ENCODE measurements at regions not wholly inside any gene's neighbourhood (a gene's known extent, or its start where the extent isn't known, plus 50 kb on each side); places are given as distances from the start of the nearest gene placed in this dataset.
"Not testable (repeated sequence)": the region's sequence is repeated elsewhere in the genome, so short reads cannot be mapped to it uniquely, and the experiment has no call there.

DNA sequence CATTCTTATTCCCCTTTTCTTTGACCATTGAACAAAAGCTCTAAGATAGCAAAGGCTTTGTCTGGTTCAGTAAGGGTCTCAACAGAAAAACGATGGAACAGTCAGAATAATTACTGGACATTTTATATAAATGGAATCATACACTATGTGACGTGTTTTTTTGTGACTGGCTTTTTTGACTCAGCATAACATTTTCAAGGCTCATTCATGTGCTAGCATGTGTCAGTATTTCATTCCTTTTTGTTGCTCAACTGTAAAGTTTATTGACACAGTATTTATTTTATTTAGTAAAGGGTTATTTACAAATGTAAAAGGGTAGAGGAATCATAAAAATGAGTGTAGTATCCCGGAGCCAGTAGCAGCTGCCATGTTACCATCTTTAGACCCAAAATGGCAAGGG is 226.2 kb downstream of the CDRT15L2 start:
- Mint-ChIP-seq H3K27me3 (ENCODE audit: insufficient read depth, unreplicated experiment) (no peaks in the 10 kb centered on the region), H3K27ac (ENCODE audit: low read depth, unreplicated experiment) (no peak overlapping the region), H3K36me3 (ENCODE audit: insufficient read depth, unreplicated experiment) (peaks cover 11% of the 10 kb centered on the region), H3K4me1 (ENCODE audit: insufficient read depth, unreplicated experiment) (no peaks in the 10 kb centered on the region), H3K9me3 (ENCODE audit: unreplicated experiment) (no peaks in the 10 kb centered on the region), H3K4me3 (ENCODE audit: unreplicated experiment) (no peak overlapping the region)
- DNase-seq (ENCODE audit: unreplicated experiment): no peak
- TF ChIP-seq, protein P1, sequence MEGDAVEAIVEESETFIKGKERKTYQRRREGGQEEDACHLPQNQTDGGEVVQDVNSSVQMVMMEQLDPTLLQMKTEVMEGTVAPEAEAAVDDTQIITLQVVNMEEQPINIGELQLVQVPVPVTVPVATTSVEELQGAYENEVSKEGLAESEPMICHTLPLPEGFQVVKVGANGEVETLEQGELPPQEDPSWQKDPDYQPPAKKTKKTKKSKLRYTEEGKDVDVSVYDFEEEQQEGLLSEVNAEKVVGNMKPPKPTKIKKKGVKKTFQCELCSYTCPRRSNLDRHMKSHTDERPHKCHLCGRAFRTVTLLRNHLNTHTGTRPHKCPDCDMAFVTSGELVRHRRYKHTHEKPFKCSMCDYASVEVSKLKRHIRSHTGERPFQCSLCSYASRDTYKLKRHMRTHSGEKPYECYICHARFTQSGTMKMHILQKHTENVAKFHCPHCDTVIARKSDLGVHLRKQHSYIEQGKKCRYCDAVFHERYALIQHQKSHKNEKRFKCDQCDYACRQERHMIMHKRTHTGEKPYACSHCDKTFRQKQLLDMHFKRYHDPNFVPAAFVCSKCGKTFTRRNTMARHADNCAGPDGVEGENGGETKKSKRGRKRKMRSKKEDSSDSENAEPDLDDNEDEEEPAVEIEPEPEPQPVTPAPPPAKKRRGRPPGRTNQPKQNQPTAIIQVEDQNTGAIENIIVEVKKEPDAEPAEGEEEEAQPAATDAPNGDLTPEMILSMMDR (IDR thresholded peaks at IDR 0.05; ENCODE audit: unreplicated experiment): no peak
- ChIA-PET POLR2A (no interaction called here), CTCF (no interaction called here)
- no TSS peak for BruUV-seq (replicated peaks)
- intact Hi-C loops (cut with micrococcal nuclease): no loop called here

DNA sequence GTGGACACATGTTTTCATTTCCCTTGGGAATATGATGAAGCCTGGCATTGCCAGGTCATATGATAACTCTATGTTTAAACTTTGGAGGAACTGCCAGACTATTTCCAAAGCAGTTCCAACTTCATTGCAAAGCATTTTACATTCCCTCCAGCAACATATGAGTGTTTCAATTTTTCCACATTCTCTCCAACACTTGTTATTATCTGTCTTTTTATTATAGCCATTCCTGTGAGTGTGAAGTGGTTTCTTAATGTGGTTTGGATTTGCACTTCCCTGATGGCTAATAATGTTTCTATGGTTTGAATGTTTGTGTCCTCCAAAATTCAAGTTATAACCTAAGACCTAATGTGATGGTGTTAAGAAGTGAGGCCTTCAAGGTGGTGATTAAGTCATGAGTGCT is 228.0 kb downstream of the CDRT15L2 start:
- H3K4me3 Mint-ChIP-seq (ENCODE audit: unreplicated experiment): not testable (repeated sequence)

DNA sequence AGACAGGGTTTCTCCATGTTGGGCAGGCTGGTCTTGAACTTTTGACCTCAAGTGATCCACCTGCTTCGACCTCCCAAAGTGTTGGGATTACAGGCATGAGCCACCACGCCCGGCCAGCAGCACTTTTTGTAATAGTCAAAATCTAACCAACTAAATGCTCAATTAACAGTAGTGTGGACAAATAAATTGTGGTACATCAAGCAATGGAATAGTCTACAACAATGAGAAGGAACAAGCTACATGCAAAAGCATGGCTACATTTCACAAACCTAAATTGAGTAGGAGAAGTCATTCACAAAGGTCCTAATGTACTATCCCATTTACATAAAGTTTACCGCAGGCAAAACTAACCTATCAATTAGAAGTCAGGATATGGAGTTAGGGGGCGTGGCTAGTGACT is 227.4 kb downstream of the USP22 start:
- H3K27ac Mint-ChIP-seq (ENCODE audit: low read depth, unreplicated experiment); H3K4me1 Mint-ChIP-seq (ENCODE audit: insufficient read depth, unreplicated experiment); H3K27me3 Mint-ChIP-seq (ENCODE audit: insufficient read depth, unreplicated experiment); DNase-seq (ENCODE audit: unreplicated experiment); H3K36me3 Mint-ChIP-seq (ENCODE audit: insufficient read depth, unreplicated experiment); CTCF ChIA-PET; BruUV-seq (replicated peaks); H3K9me3 Mint-ChIP-seq (ENCODE audit: unreplicated experiment); intact Hi-C loops (cut with micrococcal nuclease); H3K4me3 Mint-ChIP-seq (ENCODE audit: unreplicated experiment); POLR2A ChIA-PET: not testable (repeated sequence)

More for the DNA sequence above, 228.0 kb downstream of the CDRT15L2 start:
- DNase-seq (ENCODE audit: unreplicated experiment); CTCF ChIA-PET; BruUV-seq (replicated peaks); H3K27me3 Mint-ChIP-seq (ENCODE audit: insufficient read depth, unreplicated experiment); H3K9me3 Mint-ChIP-seq (ENCODE audit: unreplicated experiment); H3K27ac Mint-ChIP-seq (ENCODE audit: low read depth, unreplicated experiment); POLR2A ChIA-PET; intact Hi-C loops (cut with micrococcal nuclease); H3K4me1 Mint-ChIP-seq (ENCODE audit: insufficient read depth, unreplicated experiment): not testable (repeated sequence)
- peaks cover 11% of the 10 kb centered on the region for H3K36me3 Mint-ChIP-seq (ENCODE audit: insufficient read depth, unreplicated experiment)

DNA sequence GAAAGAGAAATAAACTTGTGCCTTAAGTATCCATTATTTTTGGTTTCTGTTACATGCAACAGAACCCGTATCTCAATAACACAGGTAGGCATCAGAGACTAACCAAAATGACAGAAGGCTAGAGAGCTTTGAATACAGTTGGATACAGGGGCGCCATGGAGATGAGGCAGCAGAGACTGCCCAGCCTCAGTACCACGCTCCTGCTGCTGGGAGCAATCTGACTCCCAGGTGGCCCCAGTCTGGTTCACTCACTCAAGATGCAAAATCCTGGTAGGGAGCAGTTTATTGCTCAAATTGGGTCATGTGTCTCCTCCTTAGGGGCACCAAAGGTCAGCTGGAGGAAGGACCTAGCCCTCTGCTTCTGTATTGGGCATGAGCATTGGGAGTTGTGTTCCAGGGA is 218.9 kb downstream of the USP22 start:
- no peaks in the 10 kb centered on the region for H3K4me1 Mint-ChIP-seq (ENCODE audit: insufficient read depth, unreplicated experiment)
- DNase-seq (ENCODE audit: unreplicated experiment): no peak
- ChIA-PET POLR2A (interaction anchor here (0.7 kb wide), 1 partner anchor 48 kb away, joined by 3 read pairs; no protein-coding TSS in a partner anchor), CTCF (interaction anchor here (0.7 to 1.6 kb wide), 2 partner anchors 23 to 69 kb away, joined by 3 read pairs; no protein-coding TSS in a partner anchor)
- no peak overlapping the region for H3K27ac Mint-ChIP-seq (ENCODE audit: low read depth, unreplicated experiment)
- TF ChIP-seq, protein P1 (IDR thresholded peaks at IDR 0.05; ENCODE audit: unreplicated experiment): no peak
- peaks cover 14% of the 10 kb centered on the region for H3K27me3 Mint-ChIP-seq (ENCODE audit: insufficient read depth, unreplicated experiment)
- no peaks in the 10 kb centered on the region for H3K36me3 Mint-ChIP-seq (ENCODE audit: insufficient read depth, unreplicated experiment)
- no peaks in the 10 kb centered on the region for H3K9me3 Mint-ChIP-seq (ENCODE audit: unreplicated experiment)
- BruUV-seq (replicated peaks): no TSS peak
- intact Hi-C loops (cut with micrococcal nuclease): no loop called here
- H3K4me3 Mint-ChIP-seq (ENCODE audit: unreplicated experiment): no peak overlapping the region

DNA sequence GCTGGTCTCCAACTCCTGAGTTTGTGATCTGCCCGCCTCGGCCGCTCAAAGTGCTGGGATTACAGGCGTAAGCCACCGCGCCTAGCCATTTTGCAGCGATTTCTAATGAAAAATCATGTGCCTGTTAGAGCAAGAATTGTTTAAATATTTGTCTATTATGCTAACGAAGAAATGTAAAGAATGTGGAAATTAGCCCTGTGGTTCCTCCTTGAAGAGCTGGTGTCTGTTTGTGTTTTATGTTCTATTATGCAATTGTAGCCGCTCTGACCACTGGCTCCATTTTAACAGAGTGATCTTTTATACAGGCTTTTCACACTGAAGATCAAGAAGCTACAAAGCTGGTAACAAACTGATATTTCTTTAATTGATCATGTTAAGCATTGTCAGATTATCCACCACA is 217.3 kb downstream of the USP22 start:
- intact Hi-C loops (cut with micrococcal nuclease): no loop called here
- no peak overlapping the region for H3K4me3 Mint-ChIP-seq (ENCODE audit: unreplicated experiment)
- H3K36me3 Mint-ChIP-seq (ENCODE audit: insufficient read depth, unreplicated experiment): no peaks in the 10 kb centered on the region
- no peaks in the 10 kb centered on the region for H3K4me1 Mint-ChIP-seq (ENCODE audit: insufficient read depth, unreplicated experiment)
- H3K27ac Mint-ChIP-seq (ENCODE audit: low read depth, unreplicated experiment): no peak overlapping the region
- no peak for DNase-seq (ENCODE audit: unreplicated experiment)
- peaks cover 18% of the 10 kb centered on the region for H3K27me3 Mint-ChIP-seq (ENCODE audit: insufficient read depth, unreplicated experiment)
- no TSS peak for BruUV-seq (replicated peaks)
- ChIA-PET POLR2A (no interaction called here), CTCF (no interaction called here)
- TF ChIP-seq, protein P1 (IDR thresholded peaks at IDR 0.05; ENCODE audit: unreplicated experiment): no peak
- H3K9me3 Mint-ChIP-seq (ENCODE audit: unreplicated experiment): no peaks in the 10 kb centered on the region

DNA sequence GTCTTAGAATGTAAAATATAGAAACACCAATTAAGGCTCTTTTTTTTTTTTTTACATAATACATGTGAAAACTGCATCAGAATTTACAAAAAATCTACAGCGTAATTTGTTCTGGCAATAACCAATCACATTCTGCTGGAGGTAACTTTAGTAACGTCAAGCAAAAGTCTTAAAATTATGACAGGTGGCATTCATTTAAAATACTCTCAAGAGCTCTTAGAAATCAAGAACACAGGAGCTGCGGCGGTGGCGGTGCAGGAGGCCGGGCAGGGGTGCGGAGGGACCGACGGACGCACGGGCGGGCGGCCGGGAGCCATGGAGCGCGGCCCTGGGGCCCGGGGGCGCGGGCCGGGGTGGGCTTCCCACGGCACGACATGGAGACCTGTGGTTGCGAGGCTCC is 202.4 kb downstream of the USP22 start:
- CTCF ChIA-PET: interaction anchor here (1.4 kb wide), 1 partner anchor 11 kb away, joined by 3 read pairs; no protein-coding TSS in a partner anchor
- H3K27ac Mint-ChIP-seq (ENCODE audit: low read depth, unreplicated experiment); BruUV-seq (replicated peaks); H3K4me1 Mint-ChIP-seq (ENCODE audit: insufficient read depth, unreplicated experiment); intact Hi-C loops (cut with micrococcal nuclease); H3K4me3 Mint-ChIP-seq (ENCODE audit: unreplicated experiment); H3K9me3 Mint-ChIP-seq (ENCODE audit: unreplicated experiment); H3K36me3 Mint-ChIP-seq (ENCODE audit: insufficient read depth, unreplicated experiment); DNase-seq (ENCODE audit: unreplicated experiment); POLR2A ChIA-PET: not testable (repeated sequence)
- H3K27me3 Mint-ChIP-seq (ENCODE audit: insufficient read depth, unreplicated experiment): peaks cover 12% of the 10 kb centered on the region

DNA sequence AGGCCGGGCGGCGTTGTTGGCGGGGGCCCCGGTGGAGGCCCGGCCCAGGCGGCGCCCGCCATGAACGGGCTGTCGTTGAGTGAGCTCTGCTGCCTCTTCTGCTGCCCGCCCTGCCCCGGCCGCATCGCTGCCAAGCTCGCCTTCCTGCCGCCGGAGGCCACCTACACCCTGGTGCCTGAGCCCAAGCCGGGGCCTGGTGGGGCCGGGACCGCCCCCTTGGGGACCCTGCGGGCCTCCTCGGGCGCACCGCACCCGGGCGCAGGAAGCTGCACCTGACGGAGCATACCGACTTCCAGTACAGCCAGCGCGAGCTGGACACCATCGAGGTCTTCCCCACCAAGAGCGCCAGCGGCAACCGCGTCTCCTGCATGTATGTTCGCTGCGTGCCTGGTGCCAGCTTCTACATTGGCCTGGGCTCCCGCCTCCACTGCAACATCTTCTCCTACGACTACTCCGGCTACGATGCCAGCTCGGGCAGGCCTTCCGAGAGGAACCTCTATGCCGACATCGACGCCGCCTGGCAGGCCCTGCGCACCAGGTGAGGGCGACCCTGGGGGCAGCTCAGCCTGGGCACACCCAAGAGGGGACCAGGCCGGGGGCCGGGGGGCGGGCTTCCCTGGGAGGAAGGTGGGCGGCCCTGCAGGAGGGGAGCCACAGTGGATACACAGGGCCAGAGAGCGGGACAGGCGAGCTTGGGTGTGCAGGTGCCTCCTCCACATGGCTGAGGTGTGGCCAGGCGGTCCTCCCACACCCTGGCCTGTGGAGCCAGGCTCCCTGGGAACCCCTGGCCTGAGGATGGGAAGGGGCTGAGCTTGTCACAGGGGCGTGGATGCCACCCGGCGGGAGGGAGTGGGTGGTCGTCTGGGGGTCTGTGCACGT is 201.6 kb downstream of the USP22 start:
- H3K27ac Mint-ChIP-seq (ENCODE audit: low read depth, unreplicated experiment); DNase-seq (ENCODE audit: unreplicated experiment); POLR2A ChIA-PET; H3K4me1 Mint-ChIP-seq (ENCODE audit: insufficient read depth, unreplicated experiment); H3K4me3 Mint-ChIP-seq (ENCODE audit: unreplicated experiment); BruUV-seq (replicated peaks); H3K36me3 Mint-ChIP-seq (ENCODE audit: insufficient read depth, unreplicated experiment); intact Hi-C loops (cut with micrococcal nuclease); H3K9me3 Mint-ChIP-seq (ENCODE audit: unreplicated experiment): not testable (repeated sequence)
- CTCF ChIA-PET: interaction anchor here (1.4 kb wide), 1 partner anchor 11 kb away, joined by 3 read pairs; no protein-coding TSS in a partner anchor
- H3K27me3 Mint-ChIP-seq (ENCODE audit: insufficient read depth, unreplicated experiment): peaks cover 12% of the 10 kb centered on the region
